ENCODE measurements at regions not wholly inside any gene's neighbourhood (a gene's known extent, or its start where the extent isn't known, plus 50 kb on each side); places are given as distances from the start of the nearest gene placed in this dataset.

DNA sequence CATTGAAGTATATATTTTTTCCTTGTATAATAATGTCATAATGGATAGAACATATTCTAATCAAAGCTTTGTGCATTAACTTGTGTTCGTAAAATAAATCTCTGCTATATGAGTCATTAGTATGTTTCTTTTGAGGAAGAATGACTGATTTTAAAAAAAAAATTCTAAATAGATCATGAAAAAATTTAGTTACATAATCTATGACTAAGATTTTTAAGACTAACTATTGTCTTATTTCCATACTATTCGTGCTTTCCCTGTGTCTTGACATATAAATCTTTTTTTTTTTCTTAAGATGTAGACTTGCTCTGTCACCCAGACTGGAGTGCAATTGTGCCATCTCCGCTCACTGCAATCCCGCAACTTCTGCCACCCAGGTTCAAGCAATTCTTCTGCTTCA, 226.1 kb downstream of the DSEL start:
- no peak for DNase-seq (ENCODE audit: low spot score)

- DNase-seq (ENCODE audit: low spot score): no peak
Observed at GRCh38 chr18:67285583-67285982, 230.9 kb downstream of the DSEL start.

GRCh38 chr18:67282796-67283195, 233.7 kb downstream of the DSEL start:
- DNase-seq (ENCODE audit: low spot score): no peak

- no peak for DNase-seq (ENCODE audit: low spot score)
Observed at GRCh38 chr18:67281746-67282145, 234.8 kb downstream of the DSEL start.

DNA sequence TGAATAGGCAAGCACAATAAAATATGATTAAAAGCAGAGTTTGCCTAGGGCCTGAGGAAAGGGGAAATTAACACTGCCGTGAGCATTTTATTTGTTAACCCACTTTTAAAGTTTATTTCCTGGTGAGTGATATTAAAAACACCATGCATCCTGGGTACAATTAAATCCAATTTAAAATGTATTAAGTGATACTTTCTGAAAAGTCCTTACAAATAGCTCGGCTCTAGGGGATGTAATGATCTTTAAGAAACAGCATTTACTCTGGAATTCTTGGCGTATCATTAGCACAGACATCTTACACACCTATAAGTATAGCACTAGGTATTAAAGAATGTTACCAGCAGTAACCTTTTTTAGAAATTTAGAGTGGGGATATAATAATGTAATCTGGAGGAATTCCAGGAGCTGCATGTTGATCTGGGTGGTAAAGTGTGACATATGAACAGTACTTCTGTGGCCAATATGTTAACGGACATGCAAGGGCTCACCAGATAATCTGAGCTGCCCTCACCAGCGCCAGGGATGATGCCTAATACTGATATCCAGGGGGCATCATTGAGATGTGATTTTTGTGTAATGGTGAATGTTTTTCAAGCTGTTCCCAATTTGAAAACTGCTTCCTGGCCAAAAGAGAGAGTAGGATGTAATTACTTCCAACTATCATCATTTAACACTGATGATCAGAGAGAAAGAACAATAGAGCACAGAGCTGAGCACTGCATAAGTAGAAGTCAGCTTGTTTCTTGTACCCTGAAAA, 235.9 kb downstream of the DSEL start:
- no peak for DNase-seq (ENCODE audit: low spot score)

DNA sequence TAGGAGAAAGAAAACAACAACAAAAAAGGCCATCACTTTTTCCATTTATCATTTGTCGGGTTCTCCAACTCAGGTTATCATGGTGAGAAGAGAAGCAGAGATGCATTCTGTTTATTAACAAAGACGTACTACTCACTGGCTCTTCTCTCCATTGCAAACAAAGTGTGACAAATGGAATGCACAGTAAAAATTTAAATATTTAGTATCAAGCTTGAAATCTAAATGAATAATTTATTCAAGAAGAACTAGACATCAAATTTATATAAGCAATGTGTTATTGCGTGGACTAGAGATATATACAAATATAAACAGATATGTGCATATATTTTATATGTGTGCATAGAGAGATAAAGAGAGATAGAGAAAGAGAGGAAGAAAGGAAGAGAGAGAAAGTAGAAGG, 236.5 kb downstream of the DSEL start:
- no peak for DNase-seq (ENCODE audit: low spot score)

DNA sequence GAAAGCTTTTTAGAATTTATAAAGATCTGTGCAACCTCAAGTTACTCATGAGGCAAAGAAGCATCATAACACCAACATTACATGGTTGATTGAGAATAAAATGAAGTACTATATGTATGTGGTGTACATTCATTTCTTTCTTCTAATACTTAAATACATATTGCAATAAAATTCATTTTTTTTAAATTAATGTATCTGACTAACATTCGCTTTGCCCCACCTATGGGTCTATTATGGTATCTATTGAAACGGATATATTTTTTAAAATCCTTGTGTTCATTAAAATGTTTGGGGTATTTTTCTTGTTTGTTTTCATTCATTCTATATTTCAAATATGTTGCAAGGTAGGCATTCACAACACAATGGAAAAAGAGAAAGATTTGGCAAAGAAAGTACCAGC, 237.5 kb downstream of the DSEL start:
- DNase-seq (ENCODE audit: low spot score): no peak

GRCh38 chr18:67276638-67277037, 239.9 kb downstream of the DSEL start:
- DNase-seq (ENCODE audit: low spot score): no peak

DNA sequence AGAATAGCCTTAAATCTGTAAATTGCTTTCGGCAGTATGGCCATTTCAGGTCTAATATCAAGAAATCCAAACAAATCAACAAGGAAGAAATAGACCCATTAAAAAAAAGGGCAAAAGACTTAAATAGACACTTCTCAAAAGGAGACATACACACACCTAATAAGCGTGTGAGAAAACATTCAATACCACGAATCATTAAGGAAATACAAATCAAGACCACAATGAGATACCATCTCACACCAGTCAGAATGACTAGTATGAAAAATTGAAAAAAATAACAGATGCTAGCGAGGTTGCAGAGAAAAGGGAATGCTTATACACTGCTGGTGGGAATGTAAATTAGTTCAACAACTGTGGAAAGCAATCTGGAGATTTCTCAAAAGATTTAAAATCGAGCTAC, 243.2 kb downstream of the DSEL start:
- no peak for DNase-seq (ENCODE audit: low spot score)

GRCh38 chr18:67269206-67269605, 247.3 kb downstream of the DSEL start:
- no peak for DNase-seq (ENCODE audit: low spot score)

GRCh38 chr18:67268530-67268929, 248.0 kb downstream of the DSEL start:
- DNase-seq (ENCODE audit: low spot score): no peak

DNA sequence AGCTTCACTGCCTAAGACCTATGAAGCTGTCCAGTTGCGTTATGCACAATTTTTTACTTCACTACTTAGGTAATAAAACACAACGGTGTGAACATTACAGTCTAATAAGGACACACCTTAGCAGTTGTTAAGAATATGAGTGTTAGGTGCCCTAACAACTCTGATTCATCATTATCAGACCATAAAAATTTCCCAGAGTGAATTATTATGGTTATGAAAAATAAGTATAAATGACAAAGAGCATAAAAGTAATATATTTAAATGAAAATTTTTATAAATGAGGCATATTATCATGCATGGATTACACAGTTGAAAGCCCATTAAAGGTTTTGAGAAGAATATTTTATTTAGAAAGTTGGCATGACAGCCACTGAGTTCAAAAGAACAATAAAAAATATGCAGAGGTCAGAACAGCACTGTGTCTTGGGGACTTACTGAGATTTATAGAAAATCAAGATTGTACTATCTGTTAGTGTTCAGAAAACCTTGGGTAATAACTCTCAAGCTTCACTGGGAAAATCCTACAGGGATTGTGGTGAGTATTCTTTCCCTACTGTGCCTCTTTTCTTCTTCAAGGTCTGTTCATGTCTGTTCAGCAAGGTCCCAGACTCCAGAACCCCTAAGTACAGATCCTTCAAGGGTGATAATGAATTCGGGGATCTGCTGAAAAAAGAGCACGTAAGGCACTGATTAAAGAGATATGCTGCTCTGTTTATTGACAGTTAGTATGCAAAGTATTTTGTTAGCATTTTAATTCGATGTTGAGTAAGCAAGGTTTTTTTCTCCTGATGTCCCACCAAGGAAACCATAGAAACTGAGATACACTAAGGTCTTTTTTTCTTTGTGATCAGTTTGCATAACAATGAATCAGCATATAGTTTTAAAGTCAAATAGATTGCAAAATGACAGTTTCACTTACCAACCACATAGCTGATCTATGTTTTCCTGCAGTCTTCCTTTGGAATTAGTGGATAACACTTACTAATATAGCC, 250.0 kb downstream of the DSEL start:
- DNase-seq (ENCODE audit: low spot score): no peak

DNA sequence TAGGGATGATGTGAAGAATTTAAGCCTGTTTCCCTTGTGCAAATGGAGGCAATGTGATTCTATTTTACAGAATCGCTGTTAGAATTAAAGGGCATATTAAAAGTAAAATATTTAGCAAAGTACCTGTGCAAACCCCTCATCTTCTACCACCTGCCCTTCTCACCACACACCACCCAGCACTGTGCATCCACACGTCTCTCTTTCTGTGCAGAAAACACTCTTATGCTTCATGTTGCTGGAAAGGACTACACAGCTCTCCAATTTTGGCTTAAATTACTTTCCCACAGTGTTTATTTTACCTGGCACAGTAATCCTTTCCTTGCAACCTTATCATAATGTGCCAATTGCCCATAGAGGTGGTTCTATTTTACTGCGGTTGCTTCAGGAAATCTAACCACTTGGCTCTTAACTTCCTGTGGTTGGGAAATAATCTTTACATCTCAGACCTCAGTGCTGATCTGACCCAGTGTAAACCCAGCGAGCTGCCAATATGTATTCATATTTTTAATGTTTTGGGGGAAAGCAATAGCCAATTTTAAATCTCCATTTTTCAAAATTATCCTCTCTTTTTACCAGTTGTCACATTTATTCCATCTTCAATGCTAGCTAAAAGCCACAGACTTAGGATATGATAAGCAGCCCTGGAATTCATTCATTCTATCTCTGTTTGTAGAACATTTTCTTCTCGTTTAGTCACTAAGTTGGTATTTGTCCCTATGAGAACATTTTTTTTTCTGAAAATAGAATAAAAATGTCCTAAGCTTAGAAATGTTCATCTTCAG, 250.9 kb downstream of the DSEL start:
- DNase-seq (ENCODE audit: low spot score): no peak

- DNase-seq (ENCODE audit: low spot score): no peak
Observed at GRCh38 chr18:67261931-67262552, 254.5 kb downstream of the DSEL start.

DNA sequence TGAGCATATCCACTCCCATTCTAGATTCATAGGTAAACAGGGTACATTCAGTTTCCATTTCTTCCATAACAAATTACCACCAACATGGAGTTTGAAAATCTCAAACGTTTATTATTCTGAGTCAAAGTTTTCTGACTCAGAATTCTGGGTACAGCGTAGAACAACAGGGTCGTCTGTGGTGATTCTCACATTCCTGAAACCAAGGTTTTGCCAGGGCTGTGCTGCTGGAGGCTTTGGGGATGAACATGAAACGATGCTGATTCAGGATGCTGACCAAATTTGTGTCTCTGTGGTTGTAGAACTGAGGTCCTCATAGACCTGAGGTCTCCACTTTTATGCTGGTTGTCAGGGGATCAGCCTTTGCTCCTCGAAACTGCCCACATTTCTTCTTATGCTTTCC, 255.7 kb downstream of the DSEL start:
- DNase-seq (ENCODE audit: low spot score): no peak

GRCh38 chr18:67250776-67251424, 265.6 kb downstream of the DSEL start:
- DNase-seq (ENCODE audit: low spot score): no peak

GRCh38 chr18:67243799-67244587, 272.5 kb downstream of the DSEL start:
- DNase-seq (ENCODE audit: low spot score): no peak

GRCh38 chr18:67242001-67242400, 274.5 kb downstream of the DSEL start:
- DNase-seq (ENCODE audit: low spot score): no peak

DNA sequence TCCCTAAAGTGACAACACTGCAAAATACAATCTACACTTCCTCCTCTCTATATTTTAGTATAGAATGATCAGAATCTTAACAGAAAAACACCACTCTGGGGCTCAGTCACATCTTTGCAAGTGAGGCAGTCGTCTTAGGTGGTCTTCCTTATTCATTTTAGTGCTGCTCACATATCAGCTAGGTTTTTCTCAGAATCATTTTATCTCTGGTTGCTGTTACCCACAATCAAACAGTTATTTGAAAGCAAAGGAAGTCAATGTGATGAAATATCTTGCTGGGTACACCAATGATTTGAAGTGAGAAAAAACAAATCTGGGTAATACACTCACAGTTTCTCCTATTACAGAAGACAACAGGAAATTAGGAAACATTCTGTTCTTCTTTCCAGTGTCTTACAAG, 275.2 kb downstream of the DSEL start:
- no peak for DNase-seq (ENCODE audit: low spot score)

DNA sequence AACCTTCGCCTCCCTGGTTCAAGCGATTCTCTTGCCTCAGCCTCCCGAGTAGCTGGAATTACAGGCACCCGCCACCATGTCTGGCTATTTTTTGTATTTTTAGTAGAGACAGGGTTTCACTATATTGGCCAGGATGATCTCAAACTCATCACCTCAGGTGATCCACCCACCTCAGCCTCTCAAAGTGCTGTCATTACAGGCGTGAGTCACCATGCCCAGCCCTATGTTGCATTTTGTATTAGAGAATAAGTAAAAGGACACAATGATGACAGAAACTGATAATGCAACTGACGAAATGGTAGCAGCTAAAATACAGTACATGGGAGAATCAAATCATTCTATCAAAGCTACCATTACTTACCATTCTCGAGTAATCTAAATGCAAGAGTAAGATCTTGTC, 276.7 kb downstream of the DSEL start:
- DNase-seq (ENCODE audit: low spot score): no peak

GRCh38 chr18:67232991-67233390, 283.5 kb downstream of the DSEL start:
- DNase-seq (ENCODE audit: low spot score): no peak

All from germinal center (tissue), 1 donor.